NCI-H774 (cell line): ENCODE measurements at regions not wholly inside any gene's neighbourhood (a gene's known extent, or its start where the extent isn't known, plus 50 kb on each side); places are given as distances from the start of the nearest gene placed in this dataset.
A peak's percentile ranks its signal among the peaks of the same experiment; 100 is the strongest.

Experiments
- DNase-seq: peaks from one replicate; lab custom pipeline; 2025; lab: John Stamatoyannopoulos, UW

- no peak for DNase-seq
Observed at GRCh38 chr5:81855591-81855990, 104.7 kb upstream of the SSBP2 start.

- DNase-seq = no peak
Observed at GRCh38 chr5:81854915-81855314, 104.0 kb upstream of the SSBP2 start.

- DNase-seq = no peak
Observed at GRCh38 chr5:81854485-81854884, 103.6 kb upstream of the SSBP2 start.

GRCh38 chr5:81853030-81853357 is 102.1 kb upstream of the SSBP2 start:
- DNase-seq = peak; percentile 48

- DNase-seq = peak; percentile 52
Observed at GRCh38 chr5:81852291-81853029, 101.6 kb upstream of the SSBP2 start.

GRCh38 chr5:81851481-81852178 is 100.7 kb upstream of the SSBP2 start:
- DNase-seq = peak; percentile 92

- DNase-seq = no peak
Observed at GRCh38 chr5:81850501-81851357, 99.8 kb upstream of the SSBP2 start.

GRCh38 chr5:81849770-81850367 is 99.0 kb upstream of the SSBP2 start:
- DNase-seq = no peak

- no peak for DNase-seq
Observed at GRCh38 chr5:81848362-81848880, 97.5 kb upstream of the SSBP2 start.

GRCh38 chr5:81846301-81846700 is 95.4 kb upstream of the SSBP2 start:
- no peak for DNase-seq

- no peak for DNase-seq
Observed at GRCh38 chr5:81843845-81844244, 92.9 kb upstream of the SSBP2 start.

- no peak for DNase-seq
Observed at GRCh38 chr5:81842795-81843398, 92.0 kb upstream of the SSBP2 start.

GRCh38 chr5:81839034-81839433 is 88.1 kb upstream of the SSBP2 start:
- no peak for DNase-seq

- no peak for DNase-seq
Observed at GRCh38 chr5:81838307-81838906, 87.5 kb upstream of the SSBP2 start.

- no peak for DNase-seq
Observed at GRCh38 chr5:81837667-81838306, 86.9 kb upstream of the SSBP2 start.

GRCh38 chr5:81835814-81836367 is 85.0 kb upstream of the SSBP2 start:
- DNase-seq = no peak

- DNase-seq = no peak
Observed at GRCh38 chr5:81834021-81834660, 83.2 kb upstream of the SSBP2 start.

GRCh38 chr5:81830596-81830995 is 79.7 kb upstream of the SSBP2 start:
- no peak for DNase-seq

- DNase-seq = no peak
Observed at GRCh38 chr5:81829242-81829641, 78.3 kb upstream of the SSBP2 start.

- DNase-seq = no peak
Observed at GRCh38 chr5:81827500-81827899, 76.6 kb upstream of the SSBP2 start.
